NT2/D1 (cell line): ENCODE measurements at regions not wholly inside any gene's neighbourhood (a gene's known extent, or its start where the extent isn't known, plus 50 kb on each side); places are given as distances from the start of the nearest gene placed in this dataset.
"Not testable (repeated sequence)": the region's sequence is repeated elsewhere in the genome, so short reads cannot be mapped to it uniquely, and the experiment has no call there.

Experiments used
- DNase-seq: peaks from one replicate; pipeline ENCODE4 v3.0.0-alpha.2; 2011; ENCODE audit warnings: low read depth, low spot score
- H3K27me3 ChIP-seq: 2 replicates; pipeline ENCODE4 v1.6.0; 2011; ENCODE audit warnings: mild to moderate bottlenecking; ENCODE audit not compliant: insufficient read length, insufficient read depth
- H3K36me3 ChIP-seq: 2 replicates; pipeline ENCODE4 v1.6.1; 2011; ENCODE audit warnings: mild to moderate bottlenecking, low read length, mixed read lengths; ENCODE audit not compliant: insufficient read depth, insufficient read length
- H3K4me1 ChIP-seq: 2 replicates; pipeline ENCODE4 v1.5.1; 2011; ENCODE audit not compliant: insufficient read depth, insufficient read length
- H3K4me3 ChIP-seq: 2 replicates; pipeline ENCODE4 v1.5.1; 2011; ENCODE audit warnings: low read depth; ENCODE audit not compliant: insufficient read length
- H3K9ac ChIP-seq: 2 replicates; pipeline ENCODE4 v1.6.0; 2011; ENCODE audit warnings: low read depth; ENCODE audit not compliant: insufficient read length
- H3K9me3 ChIP-seq: 2 replicates; pipeline ENCODE4 v1.5.1; 2011; ENCODE audit warnings: mild to moderate bottlenecking, low read length; ENCODE audit not compliant: insufficient read depth
- SUZ12 ChIP-seq: IDR thresholded peaks from 2 replicates; pipeline ENCODE4 v1.6.1; 2011; ENCODE audit not compliant: insufficient read length, insufficient read depth; ENCODE audit errors: extremely low read depth
- YY1 ChIP-seq: IDR thresholded peaks from 2 replicates; pipeline ENCODE4 v1.6.1; 2011; ENCODE audit not compliant: insufficient read length, insufficient read depth
- ZNF274 ChIP-seq: IDR thresholded peaks from 2 replicates; pipeline ENCODE4 v1.6.1; 2011; ENCODE audit warnings: mild to moderate bottlenecking, low read depth, low read length

- H3K9me3 ChIP-seq, result no peaks in the 10 kb centered on the region
- TF ChIP-seq SUZ12, result no peak
- TF ChIP-seq YY1, result no peak
- no peak for TF ChIP-seq ZNF274
- no peak overlapping the region for H3K4me3 ChIP-seq
- no peaks in the 10 kb centered on the region for H3K36me3 ChIP-seq
- H3K9ac ChIP-seq, result no peak overlapping the region
- DNase-seq, result no peak
- peaks cover 3% of the 10 kb centered on the region for H3K27me3 ChIP-seq
- no peaks in the 10 kb centered on the region for H3K4me1 ChIP-seq
These were observed 297.0 kb upstream of the AUTS2 start for GRCh38 chr7:69301253-69301652.

GRCh38 chr7:69309601-69310000 lies 288.7 kb upstream of the AUTS2 start:
- no peak overlapping the region for H3K9ac ChIP-seq
- H3K9me3 ChIP-seq, result no peaks in the 10 kb centered on the region
- no peaks in the 10 kb centered on the region for H3K4me1 ChIP-seq
- no peak for DNase-seq
- H3K4me3 ChIP-seq, result no peak overlapping the region
- H3K36me3 ChIP-seq, result no peaks in the 10 kb centered on the region
- H3K27me3 ChIP-seq, result no peaks in the 10 kb centered on the region
- TF ChIP-seq YY1 (no peak), SUZ12 (no peak), ZNF274 (no peak)

GRCh38 chr7:69311489-69311888 lies 286.8 kb upstream of the AUTS2 start:
- H3K27me3 ChIP-seq, result no peaks in the 10 kb centered on the region
- H3K36me3 ChIP-seq, result no peaks in the 10 kb centered on the region
- H3K9me3 ChIP-seq, result no peaks in the 10 kb centered on the region
- no peak overlapping the region for H3K4me3 ChIP-seq
- no peak overlapping the region for H3K9ac ChIP-seq
- no peak for TF ChIP-seq YY1
- TF ChIP-seq ZNF274, result no peak
- TF ChIP-seq SUZ12, result no peak
- DNase-seq, result no peak
- H3K4me1 ChIP-seq, result no peaks in the 10 kb centered on the region

GRCh38 chr7:69313852-69314251 lies 284.4 kb upstream of the AUTS2 start:
- not testable (repeated sequence) for H3K27me3 ChIP-seq, H3K36me3 ChIP-seq, DNase-seq, H3K4me1 ChIP-seq, H3K4me3 ChIP-seq, H3K9ac ChIP-seq, H3K9me3 ChIP-seq

- Histone ChIP-seq H3K4me1 (no peaks in the 10 kb centered on the region), H3K36me3 (no peaks in the 10 kb centered on the region), H3K4me3 (no peak overlapping the region), H3K9ac (no peak overlapping the region), H3K27me3 (no peaks in the 10 kb centered on the region), H3K9me3 (no peaks in the 10 kb centered on the region)
- TF ChIP-seq ZNF274, result no peak
- no peak for TF ChIP-seq SUZ12
- no peak for TF ChIP-seq YY1
- DNase-seq, result no peak
These were observed 279.5 kb upstream of the AUTS2 start for GRCh38 chr7:69318794-69319193.

GRCh38 chr7:69328516-69328915 lies 269.8 kb upstream of the AUTS2 start:
- Histone ChIP-seq H3K9me3 (no peaks in the 10 kb centered on the region; the same call in 1 of the 2 replicates), H3K4me3 (no peak overlapping the region), H3K27me3 (no peaks in the 10 kb centered on the region), H3K36me3 (no peaks in the 10 kb centered on the region), H3K4me1 (no peaks in the 10 kb centered on the region), H3K9ac (no peak overlapping the region)
- no peak for DNase-seq
- TF ChIP-seq YY1 (no peak), SUZ12 (no peak), ZNF274 (no peak)

- no peak for TF ChIP-seq YY1
- no peak for TF ChIP-seq SUZ12
- TF ChIP-seq ZNF274, result no peak
- H3K4me3 ChIP-seq, result no peak overlapping the region
- no peaks in the 10 kb centered on the region for H3K4me1 ChIP-seq
These were observed 263.6 kb upstream of the AUTS2 start for GRCh38 chr7:69334701-69335100.

GRCh38 chr7:69335331-69335730 lies 262.9 kb upstream of the AUTS2 start:
- no peak overlapping the region for H3K9ac ChIP-seq
- DNase-seq, result no peak
- H3K9me3 ChIP-seq, result no peaks in the 10 kb centered on the region
- H3K4me1 ChIP-seq, result no peaks in the 10 kb centered on the region
- no peaks in the 10 kb centered on the region for H3K27me3 ChIP-seq
- no peak overlapping the region for H3K4me3 ChIP-seq
- no peaks in the 10 kb centered on the region for H3K36me3 ChIP-seq
- no peak for TF ChIP-seq YY1
- no peak for TF ChIP-seq ZNF274
- TF ChIP-seq SUZ12, result no peak

More at GRCh38 chr7:69334701-69335100, 263.6 kb upstream of the AUTS2 start:
- Histone ChIP-seq H3K27me3 (no peaks in the 10 kb centered on the region), H3K9ac (no peak overlapping the region), H3K9me3 (no peaks in the 10 kb centered on the region; the same call in 1 of the 2 replicates), H3K36me3 (no peaks in the 10 kb centered on the region)
- DNase-seq, result no peak
